LHCN-M2 (cell line): ENCODE measurements at regions not wholly inside any gene's neighbourhood (a gene's known extent, or its start where the extent isn't known, plus 50 kb on each side); places are given as distances from the start of the nearest gene placed in this dataset.
A peak's percentile ranks its signal among the peaks of the same experiment; 100 is the strongest.
"Not testable (repeated sequence)": the region's sequence is repeated elsewhere in the genome, so short reads cannot be mapped to it uniquely, and the experiment has no call there.

Experiments used
- DNase-seq: peaks from one replicate; pipeline ENCODE4 v3.0.0-alpha.2; 2012; ENCODE audit warnings: low read depth

DNA sequence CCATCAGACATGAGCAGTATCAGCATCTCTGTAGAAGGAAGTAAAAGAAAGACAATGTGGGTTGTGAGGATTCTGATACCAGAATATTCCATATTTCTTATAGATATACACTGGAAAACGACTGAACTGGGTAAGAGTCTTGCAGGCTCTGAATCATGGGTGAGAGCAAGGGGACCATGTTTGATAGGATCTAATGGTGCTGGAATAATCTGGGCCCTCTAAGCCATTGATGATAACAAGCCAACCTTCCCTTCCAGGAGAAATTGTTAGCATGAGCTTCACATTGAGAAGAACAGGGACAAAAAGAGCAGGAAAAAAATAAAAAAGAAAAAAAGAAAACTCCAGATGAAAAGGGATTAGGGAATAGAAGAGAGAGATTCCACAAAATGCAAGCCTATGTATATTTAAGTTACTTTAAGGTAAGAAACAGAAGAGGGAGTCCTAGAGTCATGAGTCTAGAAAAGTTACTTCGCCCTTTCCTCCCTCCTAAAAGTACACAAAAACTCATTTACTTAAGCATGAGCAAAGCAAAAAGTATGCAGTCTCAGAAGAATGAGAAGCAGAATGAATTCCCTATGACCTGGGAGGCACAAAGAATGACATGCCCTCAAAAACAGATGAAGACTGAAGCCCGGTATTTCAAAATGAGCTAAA is 181.9 kb downstream of the TMEM26 start:
- peak; percentile 76 for DNase-seq

DNA sequence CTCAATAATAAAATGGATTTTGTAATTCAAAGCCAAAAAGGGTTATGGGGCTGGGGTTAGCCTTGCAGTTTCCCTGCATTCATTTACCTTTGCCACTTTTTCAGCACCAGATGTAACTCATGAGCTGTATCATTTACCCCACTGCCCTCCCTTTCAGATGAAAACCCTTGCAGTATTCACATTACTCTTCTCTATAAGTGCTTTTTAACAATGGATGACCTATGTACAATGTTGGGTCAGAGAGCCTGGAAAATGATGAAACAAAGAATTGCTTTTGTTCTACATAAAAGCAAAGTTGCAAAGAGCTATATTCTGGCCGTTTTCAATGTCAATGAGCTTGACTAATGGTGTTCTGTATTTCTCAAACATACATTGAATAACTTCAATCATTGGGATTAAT is 189.7 kb downstream of the TMEM26 start:
- no peak for DNase-seq

DNA sequence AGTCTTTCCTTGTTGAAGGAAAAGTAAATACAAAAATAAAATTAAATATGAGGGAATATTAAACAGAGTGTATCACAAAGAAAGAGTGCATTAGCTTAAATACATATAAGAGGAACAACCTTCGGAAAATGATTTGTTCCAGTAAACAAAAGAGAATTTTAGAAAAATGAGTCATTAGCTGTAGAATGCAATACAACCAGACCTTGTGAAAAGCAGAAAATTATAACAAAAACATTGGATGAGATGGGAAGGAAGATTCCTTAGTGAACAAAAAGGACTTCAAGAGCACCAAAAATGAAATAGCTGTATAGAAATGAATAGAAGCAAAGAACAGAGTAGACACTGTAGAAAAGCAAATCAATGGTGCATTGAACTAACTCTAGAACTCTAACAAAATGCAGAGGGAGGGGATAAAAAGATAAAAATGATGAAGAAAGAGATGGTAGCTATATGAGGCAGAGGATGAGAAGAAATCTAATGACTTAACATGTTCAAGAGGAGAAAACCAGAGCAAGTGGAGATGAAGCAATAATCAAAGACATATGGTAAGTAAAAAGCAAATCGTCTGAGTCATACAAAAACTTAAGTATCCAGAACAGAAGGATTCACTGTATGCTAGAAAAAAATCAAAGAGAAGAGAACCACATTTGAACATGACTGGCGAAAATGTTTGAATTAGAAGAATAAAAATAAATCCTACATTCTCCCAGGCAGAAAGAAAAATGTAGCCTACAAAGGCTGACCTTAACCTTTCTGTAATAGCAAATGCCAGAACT is 190.5 kb downstream of the TMEM26 start:
- peak; percentile 25 for DNase-seq

DNA sequence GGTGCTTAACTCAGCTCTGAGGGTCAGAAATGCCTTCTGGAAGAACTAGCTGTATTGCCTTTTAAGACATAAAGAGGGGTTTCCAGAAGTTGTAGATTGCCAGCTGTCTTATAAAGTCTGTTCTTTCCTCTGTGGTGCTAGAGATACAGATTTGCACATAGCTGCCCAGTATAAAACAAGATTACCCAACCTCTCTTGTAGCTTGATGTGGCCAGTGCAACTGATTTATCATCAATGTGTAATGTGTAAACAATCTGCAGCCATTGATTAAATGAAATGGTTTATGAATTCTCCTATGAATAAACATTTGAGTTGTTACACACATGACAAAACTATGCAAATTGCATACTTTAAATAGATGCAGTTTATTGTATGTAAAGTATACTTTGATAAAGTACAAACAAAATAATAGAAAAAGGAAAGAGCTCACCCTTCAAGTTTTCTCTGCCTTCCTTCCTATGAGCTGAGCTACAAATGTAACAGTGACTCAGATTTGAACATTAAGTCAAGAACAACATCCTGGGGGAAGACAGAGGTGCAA is 195.2 kb downstream of the TMEM26 start:
- no peak for DNase-seq

DNA sequence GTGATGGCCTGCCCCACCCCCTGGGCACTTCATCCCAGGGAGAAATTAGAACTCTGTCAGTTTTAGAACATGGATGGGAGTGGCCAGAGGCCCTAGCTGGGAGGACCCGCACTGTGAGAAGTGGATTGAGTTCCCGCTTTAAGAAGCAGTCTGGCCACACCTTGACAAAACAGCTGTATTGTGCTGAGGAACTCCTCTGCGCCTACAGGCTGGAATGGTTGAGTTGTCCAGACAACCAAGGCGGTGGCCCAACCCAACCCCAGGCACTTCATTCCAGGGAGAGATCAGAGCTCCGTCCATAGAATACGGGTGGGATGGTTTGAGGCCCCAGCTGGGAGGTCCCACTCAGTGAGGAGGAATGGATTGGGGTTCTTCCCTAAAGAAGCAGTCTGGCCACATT is 196.0 kb downstream of the TMEM26 start:
- no peak for DNase-seq

DNA sequence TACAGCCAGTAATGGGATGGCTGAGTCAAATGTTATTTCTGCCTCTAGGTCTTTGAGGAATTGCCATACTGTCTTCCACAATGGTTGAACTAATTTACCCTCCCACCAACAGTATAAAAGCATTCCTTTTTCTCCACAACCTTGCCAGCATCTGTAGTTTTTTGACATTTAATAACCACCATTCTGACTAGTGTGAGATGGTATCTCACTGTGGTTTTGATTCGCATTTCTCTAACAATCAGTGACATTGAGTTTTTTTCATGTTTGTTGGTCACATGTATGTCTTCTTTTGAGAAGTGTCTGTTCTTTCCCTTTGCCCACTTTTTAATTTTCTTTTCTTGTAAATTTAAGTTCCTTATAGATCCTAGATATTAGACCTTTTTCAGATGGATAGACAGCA is 200.9 kb downstream of the TMEM26 start:
- not testable (repeated sequence) for DNase-seq

DNA sequence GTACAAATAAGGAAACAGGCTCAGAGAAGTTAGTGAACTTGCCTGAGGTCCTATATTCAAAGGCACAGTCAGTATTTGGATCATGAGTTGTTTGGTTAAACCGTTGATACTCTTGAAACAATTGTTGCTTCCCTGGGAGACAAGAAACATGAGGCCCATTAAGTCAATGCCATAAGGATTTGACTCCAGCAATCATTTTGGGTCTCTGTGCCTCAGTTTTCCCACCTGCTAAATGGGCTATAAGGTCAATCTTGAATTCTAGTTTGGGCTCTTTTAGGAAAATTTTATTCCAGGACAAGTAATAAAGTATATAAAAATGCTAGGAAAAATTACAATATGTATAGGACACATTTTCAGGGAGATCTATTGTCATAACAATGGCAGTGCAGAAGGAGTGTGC is 202.1 kb downstream of the TMEM26 start:
- DNase-seq: no peak

DNA sequence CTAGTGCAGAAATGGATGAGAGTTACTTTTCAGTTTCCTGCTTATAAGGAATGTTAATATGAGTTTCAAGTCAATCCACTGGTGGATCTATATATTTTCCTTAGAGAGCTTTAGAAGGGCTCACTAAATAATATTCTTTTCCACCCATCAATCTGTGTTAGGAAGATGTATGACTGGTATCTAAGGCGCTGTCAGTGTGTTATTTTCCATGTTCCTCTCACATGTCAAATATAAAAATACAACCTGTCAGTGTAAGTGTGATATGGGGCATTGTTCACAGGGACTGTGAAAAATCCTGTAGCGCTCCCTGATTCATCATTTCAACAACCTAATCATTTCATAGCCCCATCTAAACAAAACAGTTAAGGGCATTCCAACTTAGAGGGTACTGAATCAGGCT is 203.1 kb downstream of the TMEM26 start:
- DNase-seq: no peak

DNA sequence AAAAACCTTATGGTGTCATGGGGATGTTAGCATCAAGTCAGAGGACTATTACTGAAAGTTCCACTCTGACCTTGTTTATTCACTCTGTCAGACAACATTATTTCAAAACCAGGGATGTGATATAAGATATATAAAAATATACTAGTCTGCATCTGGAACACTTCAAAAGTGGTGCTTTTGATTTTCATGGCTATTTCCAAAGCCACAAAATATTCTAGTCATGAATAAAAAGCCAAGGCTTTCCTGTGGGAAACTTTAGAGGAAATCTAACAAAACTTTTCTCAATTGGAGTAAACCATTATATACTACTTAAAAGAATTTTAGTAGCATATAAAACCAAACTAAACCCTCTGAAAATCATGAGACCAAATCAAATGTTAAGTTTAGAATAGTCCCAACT is 205.2 kb downstream of the TMEM26 start:
- DNase-seq: no peak

DNA sequence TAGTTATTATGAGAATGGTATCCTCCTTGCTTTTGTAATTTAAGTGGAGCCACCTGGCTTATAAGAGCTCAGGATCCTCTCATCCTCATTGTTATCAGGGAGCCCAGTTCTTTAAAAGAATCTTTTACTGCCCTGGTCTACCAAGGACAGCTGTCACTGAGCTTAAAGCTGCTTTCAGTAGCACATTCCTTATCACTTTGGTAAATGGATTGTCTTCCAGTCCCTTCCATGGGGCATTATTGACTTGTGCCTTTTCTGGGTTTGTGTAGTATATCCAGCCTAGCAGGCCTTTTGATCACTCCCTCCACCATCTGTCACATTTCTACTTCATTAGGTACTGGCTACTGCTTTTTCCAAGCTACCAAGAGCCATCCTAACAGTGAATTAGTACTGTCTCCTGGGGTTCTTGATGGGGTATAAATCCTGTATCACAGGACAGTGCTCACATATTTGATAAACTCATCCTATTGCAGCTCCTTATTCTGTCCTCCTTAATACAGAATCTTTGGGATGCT is 208.9 kb downstream of the TMEM26 start:
- DNase-seq: no peak

DNA sequence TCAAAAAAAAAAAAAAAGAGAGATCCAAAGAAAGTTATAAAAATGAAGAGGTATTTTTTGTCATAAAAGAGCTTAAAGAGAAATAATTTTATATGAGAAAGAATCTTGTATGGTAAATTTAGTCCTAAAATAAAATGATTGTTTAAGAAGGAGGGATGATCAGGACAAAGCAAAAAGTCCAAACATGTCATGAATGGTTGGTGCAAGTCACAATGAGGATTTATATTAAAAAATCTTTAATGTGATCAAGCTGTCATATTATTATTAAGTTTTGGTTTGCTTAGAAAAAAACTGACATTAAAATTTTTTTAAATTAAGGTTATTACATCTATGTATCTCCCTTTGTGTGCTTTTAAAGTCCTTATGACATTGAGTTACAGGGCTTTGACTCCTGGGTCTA is 220.4 kb downstream of the TMEM26 start:
- no peak for DNase-seq

DNA sequence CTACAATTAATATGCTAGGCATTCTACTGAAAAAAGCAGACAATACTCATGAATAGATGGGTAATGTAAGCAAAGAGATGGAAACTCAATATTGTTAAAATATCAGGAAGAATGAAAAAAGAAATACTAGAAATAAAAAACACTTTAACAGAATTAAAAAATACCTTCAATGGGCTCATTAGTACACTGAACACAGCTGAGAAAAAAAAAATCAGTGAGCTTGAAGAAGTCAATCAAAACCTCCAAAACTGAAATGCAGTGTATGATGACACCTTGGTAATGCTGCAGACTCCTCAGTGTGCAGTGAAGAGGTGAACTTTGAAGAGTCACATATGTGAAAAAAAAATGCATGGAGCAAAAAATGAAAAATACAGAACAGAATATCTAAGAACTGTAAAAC is 227.2 kb downstream of the TMEM26 start:
- DNase-seq: no peak

DNA sequence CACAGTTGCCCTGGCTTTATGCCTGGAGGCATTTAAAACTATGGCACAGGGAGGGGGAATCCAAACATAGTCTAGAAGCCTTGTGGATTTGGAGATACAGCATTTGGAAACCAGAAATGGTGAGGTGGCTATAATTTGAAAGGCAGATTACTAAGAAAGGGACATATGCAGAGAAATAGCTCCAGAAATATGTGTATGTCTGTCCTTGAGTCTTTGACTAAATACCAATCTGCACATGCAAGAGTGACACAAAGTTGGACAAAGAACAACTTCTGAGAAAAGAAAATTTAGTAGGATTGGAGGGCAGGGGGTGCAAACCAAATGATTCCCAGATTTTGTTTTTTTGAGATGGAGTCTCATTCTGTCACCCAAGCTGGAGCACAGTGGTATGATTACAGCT is 229.6 kb downstream of the TMEM26 start:
- DNase-seq: no peak

DNA sequence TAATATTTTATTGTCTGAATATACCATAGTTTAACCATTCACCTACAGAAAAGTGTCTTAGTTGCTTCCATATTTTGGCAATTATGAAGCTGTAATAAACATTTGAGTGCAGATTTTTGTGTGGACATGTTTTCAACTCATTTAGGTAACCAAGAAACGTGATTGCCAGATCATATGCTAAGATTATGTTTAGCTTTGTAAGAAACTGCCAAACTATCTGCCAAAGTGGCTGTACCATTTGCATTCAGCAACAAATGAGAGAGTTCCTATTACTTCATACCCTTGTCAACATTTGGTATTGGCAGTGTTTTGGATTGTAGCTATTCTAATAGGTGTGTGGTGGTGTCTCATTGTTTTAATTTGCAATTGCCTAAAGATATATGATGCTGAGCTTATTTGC is 233.5 kb downstream of the TMEM26 start:
- no peak for DNase-seq

DNA sequence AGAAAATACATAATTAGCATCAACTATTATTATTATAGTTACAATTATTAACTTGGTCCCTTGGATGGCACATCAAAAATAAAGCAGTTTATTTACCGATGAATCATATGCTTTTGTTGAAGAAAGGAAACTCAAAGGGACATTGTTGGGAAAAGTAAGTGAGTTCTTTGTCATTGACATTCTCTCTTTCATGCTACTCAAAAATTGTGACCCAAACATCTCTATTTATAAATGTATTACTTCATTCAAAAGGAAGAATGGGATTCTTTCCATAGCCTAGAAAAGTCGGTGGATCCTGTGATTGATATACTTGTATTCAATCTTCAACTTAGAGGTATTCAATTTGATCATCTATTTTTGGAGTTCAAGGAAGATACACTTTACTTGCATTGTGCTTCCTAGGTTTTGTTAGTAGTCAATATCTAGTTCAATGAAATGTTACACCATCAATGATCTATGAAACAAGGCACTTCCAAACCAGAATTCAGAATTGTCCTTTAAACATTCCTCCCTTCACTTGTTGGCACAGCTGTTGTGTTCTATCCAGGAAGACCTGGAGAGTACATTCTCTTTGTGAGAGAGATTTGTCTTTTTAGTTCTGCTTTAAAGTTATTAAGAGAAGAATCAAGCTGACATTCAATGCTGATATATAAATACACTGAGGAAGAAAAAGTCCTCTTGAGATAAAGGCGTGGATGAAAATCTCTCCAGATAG is 235.2 kb downstream of the TMEM26 start:
- DNase-seq: peak; percentile 27

DNA sequence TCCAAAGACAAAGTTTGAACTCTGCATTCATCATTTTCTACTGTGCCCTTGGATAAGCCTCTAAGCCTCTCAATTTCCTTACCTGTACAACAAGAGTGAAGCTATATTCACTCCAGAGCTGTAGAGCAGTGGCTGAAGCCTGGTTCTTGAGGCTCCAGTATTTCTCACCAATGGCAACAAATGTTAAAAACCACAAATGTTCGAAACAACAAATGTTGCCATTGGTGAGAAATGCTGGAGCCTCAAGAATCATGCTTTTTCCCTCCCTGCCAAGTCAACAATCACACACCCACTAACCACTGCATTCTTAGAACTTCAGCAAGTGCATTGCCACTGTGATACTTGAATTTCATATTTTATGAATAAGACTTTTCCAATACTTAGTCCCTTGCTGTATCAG is 237.9 kb downstream of the TMEM26 start:
- peak; percentile 33 for DNase-seq

DNA sequence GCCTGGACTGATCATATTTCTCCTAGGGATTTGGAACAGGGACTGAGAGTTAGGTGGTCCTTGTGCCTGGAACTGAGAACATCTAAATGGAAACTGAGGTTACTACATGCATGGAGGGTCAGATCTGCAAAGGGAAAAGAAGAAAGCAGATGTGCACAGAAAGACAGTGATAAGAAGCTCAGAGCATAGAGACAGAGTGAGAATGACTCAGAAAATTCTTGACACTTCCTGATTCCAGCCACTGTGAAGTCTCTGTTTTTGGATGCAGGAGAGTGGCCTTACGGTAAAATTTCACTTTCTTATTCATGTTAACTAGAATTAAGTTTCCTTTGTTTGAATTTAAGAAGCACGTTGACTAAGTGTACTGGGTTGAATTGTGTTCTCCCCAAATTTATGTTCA is 241.7 kb downstream of the TMEM26 start:
- DNase-seq: peak; percentile 4

DNA sequence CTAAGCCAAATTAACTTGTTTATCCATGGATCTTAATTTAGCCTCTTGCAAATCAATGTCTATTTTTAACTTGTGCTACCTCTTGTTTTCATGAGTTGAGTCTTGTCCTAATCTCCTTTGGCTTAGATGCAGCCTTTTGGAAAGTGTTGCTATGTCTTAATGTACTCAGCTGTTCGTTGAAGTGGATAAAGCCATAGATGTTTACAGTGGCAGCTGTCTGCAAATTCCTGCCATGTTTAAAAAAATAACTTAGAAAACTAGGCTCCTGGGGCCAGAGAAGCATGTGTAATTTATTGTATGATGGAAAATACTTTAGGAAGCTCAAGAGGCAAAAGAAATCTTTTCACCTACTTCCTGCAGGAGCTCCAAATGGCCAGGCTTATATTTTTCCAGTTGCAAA is 253.1 kb upstream of the RHOBTB1 start:
- DNase-seq: peak; percentile 67

DNA sequence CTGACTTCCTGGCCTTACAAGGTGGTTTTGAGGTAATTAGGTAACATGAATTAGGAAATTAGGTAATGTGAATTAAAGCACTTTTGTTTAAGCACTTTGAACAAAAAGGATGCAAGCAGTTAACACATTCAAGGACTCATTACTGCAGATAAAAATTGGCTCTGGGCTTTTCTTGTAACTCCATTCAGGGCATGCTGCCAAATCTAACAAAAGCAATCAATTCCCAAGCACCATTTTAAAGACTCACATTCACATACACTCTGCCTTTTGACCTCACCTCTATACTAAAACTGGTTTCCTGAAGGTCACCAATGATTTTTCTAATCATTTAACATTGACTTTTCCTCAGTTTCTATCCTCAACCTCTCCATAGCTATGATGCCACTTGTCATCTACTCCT is 251.2 kb upstream of the RHOBTB1 start:
- DNase-seq: no peak

DNA sequence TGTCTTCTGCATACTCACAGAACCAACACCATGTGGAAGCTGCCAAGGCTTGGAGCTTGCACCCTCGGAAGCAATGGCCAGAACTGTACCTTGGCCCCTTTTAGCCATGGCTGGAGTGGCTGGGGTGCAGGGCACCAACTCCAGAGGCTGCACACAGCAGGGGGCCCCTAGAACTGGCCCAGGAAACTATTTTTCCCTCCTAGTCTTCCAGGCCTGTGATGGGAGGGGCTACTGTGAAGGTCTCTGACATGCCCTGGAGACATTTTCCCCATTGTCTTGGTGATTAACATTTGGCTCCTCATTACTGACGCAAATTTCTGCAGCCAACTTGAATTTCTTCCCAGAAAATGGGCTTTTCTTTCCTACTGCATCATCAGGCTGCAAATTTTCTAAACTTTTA is 248.6 kb upstream of the RHOBTB1 start:
- not testable (repeated sequence) for DNase-seq

DNA sequence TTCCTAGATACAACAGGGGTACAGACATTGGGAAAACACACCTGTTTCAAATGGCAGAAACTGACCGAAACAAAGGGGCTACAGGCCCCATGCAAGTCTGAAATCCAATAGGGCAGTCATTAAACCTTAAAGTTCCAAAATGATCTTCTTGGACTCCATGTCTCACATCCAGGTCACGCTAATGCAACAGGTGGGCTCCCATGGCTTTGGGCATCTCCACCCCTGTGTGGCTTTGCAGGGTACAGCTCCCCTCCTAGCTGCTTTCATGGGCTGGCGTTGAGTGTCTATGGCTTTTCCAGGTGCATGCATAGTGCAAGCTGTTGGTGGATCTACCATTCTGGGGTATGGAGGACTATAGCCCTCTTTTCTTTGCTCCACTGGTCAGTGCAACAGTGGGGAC is 248.1 kb upstream of the RHOBTB1 start:
- no peak for DNase-seq

DNA sequence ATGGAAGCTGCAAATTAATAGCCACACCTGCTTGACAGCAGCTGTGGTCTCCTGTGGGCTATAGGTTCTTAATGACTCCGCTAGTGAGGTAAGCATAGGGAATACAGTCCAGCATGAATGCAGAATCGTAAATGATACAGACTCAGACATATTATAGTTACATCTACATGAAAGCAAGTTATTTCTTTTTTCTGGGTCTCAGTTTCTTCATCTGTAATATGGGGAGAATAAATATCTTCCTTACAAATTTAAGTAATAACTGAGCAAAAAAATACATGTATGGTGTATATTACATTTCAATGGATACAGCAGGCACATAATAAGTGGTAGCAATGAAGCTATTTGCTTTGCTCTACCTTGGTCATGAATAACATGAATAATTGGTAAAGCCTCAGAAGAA is 245.9 kb upstream of the RHOBTB1 start:
- DNase-seq: no peak
